Prostate gland (tissue), 2 donors: ENCODE measurements at regions not wholly inside any gene's neighbourhood (a gene's known extent, or its start where the extent isn't known, plus 50 kb on each side); places are given as distances from the start of the nearest gene placed in this dataset.

Experiments used
- DNase-seq: peaks from one replicate; pipeline ENCODE4 v3.0.0-alpha.2; 2019; ENCODE audit warnings: low spot score
- H3K27ac ChIP-seq, 2 donors: fragments of 200-600 bp; sonication (generic); 2 replicates each; pipeline ENCODE4 v1.5.1; 2017 to 2019
- H3K27me3 ChIP-seq: fragments of 200-600 bp; sonication (generic); replicated peaks from 2 replicates; pipeline ENCODE4 v1.5.1; 2019; ENCODE audit not compliant: insufficient read depth
- H3K36me3 ChIP-seq, 2 donors: fragments of 200-600 bp; sonication (generic); 1 replicate in 1 of 2; 2 replicates in 1 of 2; pipeline versions ENCODE4 v1.5.1 to v1.8.1; 2017 to 2019
- H3K4me1 ChIP-seq: fragments of 200-600 bp; sonication (generic); replicated peaks from 2 replicates; pipeline ENCODE4 v1.5.1; 2019
- H3K4me3 ChIP-seq, 2 donors: fragments of 200-600 bp; sonication (generic); 2 replicates each; pipeline ENCODE4 v1.5.1; 2017 to 2019
- H3K9me3 ChIP-seq: fragments of 200-600 bp; sonication (generic); 2 replicates; pipeline ENCODE4 v1.5.1; 2017
- CTCF ChIP-seq, 4 experiments: fragments of 200-600 bp in 2 of 4; fragments of 450-650 bp in 2 of 4; sonication (generic) in 2 of 4; IDR thresholded peaks; 1 replicate in 3 of 4; 2 replicates in 1 of 4; pipeline ENCODE4 v1.5.1; 2016 to 2019; ENCODE audit warnings: antibody characterized with exemption in 4 of 4, mild to moderate bottlenecking in 2 of 4, moderate library complexity in 2 of 4
- POLR2A ChIP-seq: fragments of 450-650 bp; IDR thresholded peaks from one replicate; pipeline ENCODE4 v1.6.1; 2016; ENCODE audit warnings: antibody characterized with exemption, mild to moderate bottlenecking
- POLR2AphosphoS5 ChIP-seq: sonication (generic); formaldehyde crosslinking; IDR thresholded peaks from one replicate; pipeline ENCODE4 v1.6.1; 2017; ENCODE audit warnings: antibody characterized with exemption
- WGBS: methylation state at CpG from one replicate; pipeline ENCODE4 v1.1.5; 2018; 5-methylcytosine and 5-hydroxymethylcytosine counted together
- intact Hi-C: fragments of 100-400 bp; cut with DNase I; formaldehyde crosslinking; loops from one replicate; pipeline ENCODE4 v1.14.2; 2022

- H3K36me3 ChIP-seq = no peaks in the 10 kb centered on the region
- DNase-seq = no peak
- H3K9me3 ChIP-seq = no peaks in the 10 kb centered on the region
- no peaks in the 10 kb centered on the region for H3K4me1 ChIP-seq
- H3K27ac ChIP-seq = no peak overlapping the region
- WGBS = 77% methylated on average over 2 of the region's 2 CpGs
- TF ChIP-seq CTCF (IDR thresholded peaks at IDR 0.05) (no peak), POLR2A (no peak)
- intact Hi-C loops = no loop called here
- no peak overlapping the region for H3K4me3 ChIP-seq
- H3K27me3 ChIP-seq = no peaks in the 10 kb centered on the region
Measured at GRCh38 chr22:34430386-34430785, 510.1 kb upstream of the LARGE1 start.

- TF ChIP-seq POLR2AphosphoS5 = no peak
- no peak for TF ChIP-seq CTCF (IDR thresholded peaks at IDR 0.05)
- TF ChIP-seq POLR2A = no peak
- DNase-seq = no peak
- no peaks in the 10 kb centered on the region for H3K4me1 ChIP-seq
- no peaks in the 10 kb centered on the region for H3K36me3 ChIP-seq
- no peak overlapping the region for H3K4me3 ChIP-seq
- no peak overlapping the region for H3K27ac ChIP-seq
- no peaks in the 10 kb centered on the region for H3K27me3 ChIP-seq
- no peaks in the 10 kb centered on the region for H3K9me3 ChIP-seq
- intact Hi-C loops = no loop called here
Measured at GRCh38 chr22:34434371-34434770, 514.1 kb upstream of the LARGE1 start.

GRCh38 chr22:34437140-34437539 lies 516.9 kb upstream of the LARGE1 start:
- WGBS = 34% methylated on average over 1 of the region's 1 CpG
- H3K27ac ChIP-seq = no peak overlapping the region
- peak; percentile 71 for DNase-seq
- no peak for TF ChIP-seq POLR2A
- TF ChIP-seq POLR2AphosphoS5 = peak; percentile 83
- TF ChIP-seq CTCF (IDR thresholded peaks at IDR 0.05) = no peak
- no peaks in the 10 kb centered on the region for H3K36me3 ChIP-seq
- intact Hi-C loops = no loop called here
- no peaks in the 10 kb centered on the region for H3K9me3 ChIP-seq
- H3K27me3 ChIP-seq = no peaks in the 10 kb centered on the region
- H3K4me1 ChIP-seq = no peaks in the 10 kb centered on the region
- H3K4me3 ChIP-seq = no peak overlapping the region

GRCh38 chr22:34454598-34454997 lies 534.3 kb upstream of the LARGE1 start:
- Histone ChIP-seq H3K4me1 (no peaks in the 10 kb centered on the region), H3K9me3 (no peaks in the 10 kb centered on the region), H3K4me3 (no peak overlapping the region), H3K27me3 (no peaks in the 10 kb centered on the region), H3K27ac (no peak overlapping the region), H3K36me3 (no peaks in the 10 kb centered on the region)
- DNase-seq = no peak
- WGBS = 42% methylated on average over 2 of the region's 2 CpGs
- TF ChIP-seq POLR2A = no peak
- TF ChIP-seq CTCF (IDR thresholded peaks at IDR 0.05) = no peak
- intact Hi-C loops = no loop called here

- Histone ChIP-seq H3K36me3 (no peaks in the 10 kb centered on the region), H3K4me3 (no peak overlapping the region), H3K9me3 (no peaks in the 10 kb centered on the region), H3K27me3 (no peaks in the 10 kb centered on the region), H3K4me1 (no peaks in the 10 kb centered on the region), H3K27ac (no peak overlapping the region)
- WGBS = 81% methylated on average over 4 of the region's 4 CpGs
- no peak for TF ChIP-seq POLR2AphosphoS5
- no peak for TF ChIP-seq POLR2A
- TF ChIP-seq CTCF (IDR thresholded peaks at IDR 0.05) = no peak
- intact Hi-C loops = no loop called here
- DNase-seq = no peak
Measured at GRCh38 chr22:34462795-34463194, 542.5 kb upstream of the LARGE1 start.
